ENCODE measurements at regions not wholly inside any gene's neighbourhood (a gene's known extent, or its start where the extent isn't known, plus 50 kb on each side); places are given as distances from the start of the nearest gene placed in this dataset.
"Not testable (repeated sequence)": the region's sequence is repeated elsewhere in the genome, so short reads cannot be mapped to it uniquely, and the experiment has no call there.

- TF ChIP-seq CTCF (IDR thresholded peaks at IDR 0.05 in 2 of 3, conservative IDR thresholded peaks at IDR 0.05 in 1 of 3; ENCODE audit: borderline replicate concordance in 1 of 3, insufficient read depth in 1 of 3, low read depth in 2 of 3, low read length in 2 of 3); POLR2A (IDR thresholded peaks at IDR 0.05; ENCODE audit: borderline replicate concordance, extremely low read depth, insufficient read depth, insufficient read length); SIN3A (IDR thresholded peaks at IDR 0.05; ENCODE audit: low read depth); EGR1 (IDR thresholded peaks at IDR 0.05; ENCODE audit: low read depth): not testable (repeated sequence)
These were observed 302.9 kb upstream of the ANKRD20A1 start for GRCh38 chr9:67555874-67556273.

All from HCT116 (cell line).